Tibial nerve (tissue), 4 donors: ENCODE measurements at regions not wholly inside any gene's neighbourhood (a gene's known extent, or its start where the extent isn't known, plus 50 kb on each side); places are given as distances from the start of the nearest gene placed in this dataset.

Source experiments
- DNase-seq, 2 donors: peaks; one replicate each; pipeline ENCODE4 v3.0.0-alpha.2; 2019; ENCODE audit warnings: low spot score in 2 of 2
- H3K27ac ChIP-seq, 4 donors: fragments of 200-600 bp; sonication (generic) in 3 of 4; one replicate each; pipeline ENCODE4 v1.5.1; 2017 to 2019; ENCODE audit warnings: mild to moderate bottlenecking in 1 of 4
- H3K27me3 ChIP-seq, 2 donors: fragments of 200-600 bp; sonication (generic) in 1 of 2; one replicate each; pipeline versions ENCODE4 v1.5.1 to v1.6.0; 2017 to 2019
- H3K36me3 ChIP-seq, 3 donors: fragments of 200-600 bp; sonication (generic); one replicate each; pipeline ENCODE4 v1.5.1; 2018 to 2019
- H3K4me1 ChIP-seq, 4 donors: fragments of 200-600 bp; sonication (generic) in 3 of 4; one replicate each; pipeline ENCODE4 v1.5.1; 2017 to 2019
- H3K4me3 ChIP-seq, 4 donors: fragments of 200-600 bp; sonication (generic) in 3 of 4; one replicate each; pipeline ENCODE4 v1.5.1; 2017 to 2019; ENCODE audit warnings: mild to moderate bottlenecking in 1 of 4, moderate library complexity in 1 of 4
- H3K9me3 ChIP-seq, 4 donors: fragments of 200-600 bp; sonication (generic) in 3 of 4; one replicate each; pipeline ENCODE4 v1.5.1; 2017 to 2019
- CTCF ChIP-seq, 5 experiments: fragments of 200-600 bp in 3 of 5; fragments of 450-650 bp in 2 of 5; sonication (generic) in 3 of 5; IDR thresholded peaks; one replicate each; pipeline ENCODE4 v1.5.1; 2016 to 2019; ENCODE audit warnings: antibody characterized with exemption in 5 of 5, mild to moderate bottlenecking in 3 of 5, moderate library complexity in 2 of 5
- EP300 ChIP-seq, 2 donors: sonication (generic); formaldehyde crosslinking; IDR thresholded peaks; one replicate each; pipeline ENCODE4 v1.6.1; 2017; ENCODE audit warnings: antibody characterized with exemption in 2 of 2, mild to moderate bottlenecking in 1 of 2
- POLR2A ChIP-seq, 2 donors: fragments of 450-650 bp; IDR thresholded peaks; one replicate each; pipeline ENCODE4 v1.6.1; 2017; ENCODE audit warnings: antibody characterized with exemption in 2 of 2, mild to moderate bottlenecking in 2 of 2, moderate library complexity in 2 of 2
- WGBS, 2 donors: methylation state at CpG; one replicate each; pipeline ENCODE4 v1.1.5; 2018; 5-methylcytosine and 5-hydroxymethylcytosine counted together

- DNase-seq: no peak
- no peaks in the 10 kb centered on the region for H3K27me3 ChIP-seq
- TF ChIP-seq POLR2A (IDR thresholded peaks at IDR 0.05) (no peak), CTCF (IDR thresholded peaks at IDR 0.05) (no peak), EP300 (IDR thresholded peaks at IDR 0.05) (no peak)
- H3K27ac ChIP-seq: no peak overlapping the region
- no peaks in the 10 kb centered on the region for H3K36me3 ChIP-seq
- WGBS, 2 donors: 38 to 39% methylated on average over 3 of the region's 3 CpGs
- H3K4me1 ChIP-seq: no peaks in the 10 kb centered on the region
- H3K9me3 ChIP-seq: no peaks in the 10 kb centered on the region
- H3K4me3 ChIP-seq: no peak overlapping the region
These were observed 1504.6 kb upstream of the CDH9 start for GRCh38 chr5:28542987-28543386.

GRCh38 chr5:28523888-28524635 is 1485.7 kb upstream of the CDH9 start:
- Histone ChIP-seq H3K27ac (peak overlapping the region in 3 of 4 donors; percentile 15 to 67 (median 39)), H3K27me3 (no peaks in the 10 kb centered on the region), H3K9me3 (peaks cover 0 to 20% (median 0%) of the 10 kb centered on the region in 4 donors), H3K4me3 (no peak overlapping the region), H3K4me1 (peaks cover 0 to 10% (median 0%) of the 10 kb centered on the region in 4 donors), H3K36me3 (no peaks in the 10 kb centered on the region)
- 22 to 25% methylated on average over 4 of the region's 4 CpGs for WGBS, 2 donors
- peak in 1 of 2 donors; percentile 7 for DNase-seq
- TF ChIP-seq POLR2A (IDR thresholded peaks at IDR 0.05) (no peak), CTCF (IDR thresholded peaks at IDR 0.05) (no peak), EP300 (IDR thresholded peaks at IDR 0.05) (peak; percentile 72 to 75)

- Histone ChIP-seq H3K27me3 (no peaks in the 10 kb centered on the region), H3K9me3 (peaks cover 0 to 20% (median 0%) of the 10 kb centered on the region in 4 donors), H3K27ac (peak overlapping the region in 1 of 4 donors; percentile 67), H3K4me1 (peaks cover 0 to 10% (median 0%) of the 10 kb centered on the region in 4 donors), H3K4me3 (no peak overlapping the region), H3K36me3 (no peaks in the 10 kb centered on the region)
- WGBS, 2 donors: 83 to 85% methylated on average over 1 of the region's 1 CpG
- no peak for DNase-seq
- TF ChIP-seq POLR2A (IDR thresholded peaks at IDR 0.05): no peak
- TF ChIP-seq CTCF (IDR thresholded peaks at IDR 0.05): no peak
- no peak for TF ChIP-seq EP300 (IDR thresholded peaks at IDR 0.05)
These were observed 1485.0 kb upstream of the CDH9 start for GRCh38 chr5:28523416-28523815.

- no peak for DNase-seq
- no peak overlapping the region for H3K27ac ChIP-seq
- H3K4me1 ChIP-seq: no peaks in the 10 kb centered on the region
- 63 to 66% methylated on average over 2 of the region's 2 CpGs for WGBS, 2 donors
- TF ChIP-seq CTCF (IDR thresholded peaks at IDR 0.05) (no peak), POLR2A (IDR thresholded peaks at IDR 0.05) (no peak), EP300 (IDR thresholded peaks at IDR 0.05) (no peak)
- no peaks in the 10 kb centered on the region for H3K27me3 ChIP-seq
- H3K36me3 ChIP-seq: no peaks in the 10 kb centered on the region
- no peak overlapping the region for H3K4me3 ChIP-seq
- peaks cover 0 to 11% (median 0%) of the 10 kb centered on the region in 4 donors for H3K9me3 ChIP-seq
These were observed 1479.3 kb upstream of the CDH9 start for GRCh38 chr5:28517691-28518090.

GRCh38 chr5:28516722-28517121 is 1478.3 kb upstream of the CDH9 start:
- Histone ChIP-seq H3K36me3 (no peaks in the 10 kb centered on the region), H3K4me3 (no peak overlapping the region), H3K4me1 (no peaks in the 10 kb centered on the region), H3K9me3 (peaks cover 0 to 7% (median 0%) of the 10 kb centered on the region in 4 donors), H3K27ac (no peak overlapping the region), H3K27me3 (no peaks in the 10 kb centered on the region)
- TF ChIP-seq CTCF (IDR thresholded peaks at IDR 0.05) (no peak), POLR2A (IDR thresholded peaks at IDR 0.05) (no peak), EP300 (IDR thresholded peaks at IDR 0.05) (no peak)
- no peak for DNase-seq
- 73 to 78% methylated on average over 4 of the region's 4 CpGs for WGBS, 2 donors
